ENCODE measurements at regions not wholly inside any gene's neighbourhood (a gene's known extent, or its start where the extent isn't known, plus 50 kb on each side); places are given as distances from the start of the nearest gene placed in this dataset.
A peak's percentile ranks its signal among the peaks of the same experiment; 100 is the strongest.

GRCh38 chr4:141919649-141920048 lies 283.3 kb downstream of the IL15 start:
- ChIA-PET POLR2A (no interaction called here), CTCF (ENCODE audit: low intra/inter-chr PET ratio) (no interaction called here)
- no peak overlapping the region for H3K9ac ChIP-seq (ENCODE audit: insufficient read depth in 1 of 2, low read depth in 2 of 2, low read length in 2 of 2)
- no peak overlapping the region for H3K4me3 ChIP-seq
- H3K4me2 ChIP-seq (ENCODE audit: insufficient read depth, low read length) = no peak overlapping the region
- BruUV-seq (replicated peaks) = no TSS peak
- H2AFZ ChIP-seq (ENCODE audit: low read depth, low read length) = 0 out of 2 replicates have a peak overlapping the region, but pooled peaks have one; percentile 9
- no peaks in the 10 kb centered on the region; a peak in 1 of 5 replicates for H3K4me1 ChIP-seq (replicated peaks in 1 of 2; ENCODE audit: control insufficient read depth in 2 of 2, insufficient read depth in 2 of 2, low read length in 2 of 2)
- intact Hi-C loops (cut with micrococcal nuclease) (no loop called here), in situ Hi-C loops (cut with MboI) (no loop called here)
- no peaks in the 10 kb centered on the region for H3K36me3 ChIP-seq (ENCODE audit: control insufficient read depth, insufficient read depth, low read length)
- no peaks in the 10 kb centered on the region for H3K27me3 ChIP-seq (ENCODE audit: control insufficient read depth in 2 of 2, insufficient read depth in 2 of 2, low read length in 2 of 2)
- no peak for DNase-seq (ENCODE audit: extremely low read depth in 1 of 4, low spot score in 3 of 4)
- no peaks in the 10 kb centered on the region for H3K9me3 ChIP-seq (replicated peaks; ENCODE audit: control insufficient read depth, insufficient read depth, low read depth, low read length)
- no peaks in the 10 kb centered on the region for H3K9me1 ChIP-seq (ENCODE audit: control insufficient read depth, insufficient read depth, low read length)
- H3K27ac ChIP-seq (ENCODE audit: extremely low read depth, low read depth, low read length) = no peak overlapping the region
- no peaks in the 10 kb centered on the region for H3K79me2 ChIP-seq (ENCODE audit: control insufficient read depth, insufficient read depth, low read length)
- 6% methylated on average over 3 of the region's 3 CpGs for WGBS (ENCODE audit: insufficient coverage, low coverage, missing lambda C conversion rate)
- FAIRE-seq = no peak
- ATAC-seq = no peak
- no peaks in the 10 kb centered on the region for H4K20me1 ChIP-seq (replicated peaks; ENCODE audit: control insufficient read depth, insufficient read depth, low read length)
- no peak for TF ChIP-seq MECOM (CRISPR knock-in tag; IDR thresholded peaks at IDR 0.05)
- no peak for TF ChIP-seq E4F1 (CRISPR knock-in tag; IDR thresholded peaks at IDR 0.05; ENCODE audit: borderline replicate concordance)
- no peak for TF ChIP-seq HNRNPLL (IDR thresholded peaks at IDR 0.05; ENCODE audit: low read depth, low read length, poor library complexity, severe bottlenecking)
- TF ChIP-seq ZNF740 (CRISPR knock-in tag; IDR thresholded peaks at IDR 0.05) = no peak
- no peak for TF ChIP-seq ZNF740 (tag; IDR thresholded peaks at IDR 0.05)
- TF ChIP-seq CCAR2 (IDR thresholded peaks at IDR 0.05; ENCODE audit: low read depth, low read length) = no peak
- TF ChIP-seq HOXB6 (CRISPR knock-in tag; IDR thresholded peaks at IDR 0.05; ENCODE audit: borderline replicate concordance) = no peak
- TF ChIP-seq TSC22D4 (tag; IDR thresholded peaks at IDR 0.05) = no peak
- TF ChIP-seq XRCC4 (IDR thresholded peaks at IDR 0.05; ENCODE audit: extremely low read depth, insufficient read depth, insufficient read length) = no peak
- TF ChIP-seq TAL1 (IDR thresholded peaks at IDR 0.05) = no peak
- no peak for TF ChIP-seq ZNF24 (IDR thresholded peaks at IDR 0.05)
- TF ChIP-seq PYGO2 (tag; IDR thresholded peaks at IDR 0.05) = no peak
- no peak for TF ChIP-seq JUN (IDR thresholded peaks at IDR 0.05; ENCODE audit: borderline replicate concordance, low read depth, low read length)
- TF ChIP-seq JUN (CRISPR knock-in tag; IDR thresholded peaks at IDR 0.05; ENCODE audit: borderline replicate concordance) = no peak
- no peak for TF ChIP-seq SUPT5H (IDR thresholded peaks at IDR 0.05)
- TF ChIP-seq TAF15 (IDR thresholded peaks at IDR 0.05; ENCODE audit: low read depth, low read length) = no peak

All from K562 (cell line).